ENCODE measurements at regions not wholly inside any gene's neighbourhood (a gene's known extent, or its start where the extent isn't known, plus 50 kb on each side); places are given as distances from the start of the nearest gene placed in this dataset.

DNA sequence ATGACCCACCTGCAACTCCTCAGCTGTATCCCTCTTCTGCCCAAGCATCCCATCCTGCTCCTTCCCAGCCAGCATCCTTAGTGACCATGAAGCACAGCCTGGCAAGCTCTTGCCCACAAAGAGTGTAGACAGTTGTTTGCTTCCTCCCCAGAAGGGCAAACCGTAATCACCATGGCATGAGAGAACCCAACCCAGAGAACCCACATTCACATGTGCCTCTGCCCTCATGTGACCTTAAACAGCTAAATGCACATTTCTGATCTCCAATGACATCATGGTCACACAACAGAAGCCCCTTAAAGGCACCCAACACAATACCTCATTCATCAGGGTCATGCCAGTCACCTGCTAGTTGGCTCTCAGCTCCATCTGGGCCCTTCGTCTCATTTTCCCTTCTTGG, 162.8 kb upstream of the CDYL start:
- TF ChIP-seq, protein P1, sequence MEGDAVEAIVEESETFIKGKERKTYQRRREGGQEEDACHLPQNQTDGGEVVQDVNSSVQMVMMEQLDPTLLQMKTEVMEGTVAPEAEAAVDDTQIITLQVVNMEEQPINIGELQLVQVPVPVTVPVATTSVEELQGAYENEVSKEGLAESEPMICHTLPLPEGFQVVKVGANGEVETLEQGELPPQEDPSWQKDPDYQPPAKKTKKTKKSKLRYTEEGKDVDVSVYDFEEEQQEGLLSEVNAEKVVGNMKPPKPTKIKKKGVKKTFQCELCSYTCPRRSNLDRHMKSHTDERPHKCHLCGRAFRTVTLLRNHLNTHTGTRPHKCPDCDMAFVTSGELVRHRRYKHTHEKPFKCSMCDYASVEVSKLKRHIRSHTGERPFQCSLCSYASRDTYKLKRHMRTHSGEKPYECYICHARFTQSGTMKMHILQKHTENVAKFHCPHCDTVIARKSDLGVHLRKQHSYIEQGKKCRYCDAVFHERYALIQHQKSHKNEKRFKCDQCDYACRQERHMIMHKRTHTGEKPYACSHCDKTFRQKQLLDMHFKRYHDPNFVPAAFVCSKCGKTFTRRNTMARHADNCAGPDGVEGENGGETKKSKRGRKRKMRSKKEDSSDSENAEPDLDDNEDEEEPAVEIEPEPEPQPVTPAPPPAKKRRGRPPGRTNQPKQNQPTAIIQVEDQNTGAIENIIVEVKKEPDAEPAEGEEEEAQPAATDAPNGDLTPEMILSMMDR (conservative IDR thresholded peaks at IDR 0.05 in 1 of 2, IDR thresholded peaks at IDR 0.05 in 1 of 2; ENCODE audit: extremely low read depth in 1 of 2, insufficient read depth in 1 of 2, low read depth in 1 of 2, low read length in 2 of 2) = no peak
- TF ChIP-seq EZH2 (IDR thresholded peaks at IDR 0.05; ENCODE audit: borderline replicate concordance, low read length) = no peak
